Limb (tissue), 2 donors: ENCODE measurements at regions not wholly inside any gene's neighbourhood (a gene's known extent, or its start where the extent isn't known, plus 50 kb on each side); places are given as distances from the start of the nearest gene placed in this dataset.

Experiments
- DNase-seq, 2 donors: peaks; one replicate each; pipeline ENCODE4 v3.0.0-alpha.2; 2016; ENCODE audit errors: extremely low spot score in 2 of 2

- no peak for DNase-seq
Measured at GRCh38 chr16:55115506-55115905, 184.8 kb downstream of the IRX5 start.

- no peak for DNase-seq
Measured at GRCh38 chr16:55116165-55116920, 185.7 kb downstream of the IRX5 start.

- no peak for DNase-seq
Measured at GRCh38 chr16:55118701-55119260, 188.1 kb downstream of the IRX5 start.

GRCh38 chr16:55120408-55120807 lies 189.7 kb downstream of the IRX5 start:
- DNase-seq, result no peak

- no peak for DNase-seq
Measured at GRCh38 chr16:55120826-55121225, 190.2 kb downstream of the IRX5 start.

- DNase-seq, result no peak
Measured at GRCh38 chr16:55123652-55124051, 193.0 kb downstream of the IRX5 start.

- DNase-seq, result no peak
Measured at GRCh38 chr16:55125818-55126385, 195.2 kb downstream of the IRX5 start.

GRCh38 chr16:55126456-55126855 lies 195.8 kb downstream of the IRX5 start:
- DNase-seq, result no peak

- no peak for DNase-seq
Measured at GRCh38 chr16:55130456-55130855, 193.5 kb upstream of the IRX6 start.

- DNase-seq, result no peak
Measured at GRCh38 chr16:55130911-55131310, 193.1 kb upstream of the IRX6 start.

- no peak for DNase-seq
Measured at GRCh38 chr16:55133654-55134053, 190.3 kb upstream of the IRX6 start.

GRCh38 chr16:55136356-55137150 lies 187.4 kb upstream of the IRX6 start:
- no peak for DNase-seq

- DNase-seq, result no peak
Measured at GRCh38 chr16:55138298-55138697, 185.7 kb upstream of the IRX6 start.

GRCh38 chr16:55142405-55142804 lies 181.6 kb upstream of the IRX6 start:
- DNase-seq, result no peak

- DNase-seq, result no peak
Measured at GRCh38 chr16:55144651-55145050, 179.4 kb upstream of the IRX6 start.

GRCh38 chr16:55145771-55146603 lies 178.0 kb upstream of the IRX6 start:
- DNase-seq, result no peak

- DNase-seq, result peak; percentile 35 to 42
Measured at GRCh38 chr16:55146966-55147365, 177.0 kb upstream of the IRX6 start.

GRCh38 chr16:55147396-55147795 lies 176.6 kb upstream of the IRX6 start:
- no peak for DNase-seq

GRCh38 chr16:55149622-55150021 lies 174.4 kb upstream of the IRX6 start:
- DNase-seq, result no peak

GRCh38 chr16:55151561-55152305 lies 172.3 kb upstream of the IRX6 start:
- DNase-seq, result no peak
